GM18861 (cell line): ENCODE measurements at regions not wholly inside any gene's neighbourhood (a gene's known extent, or its start where the extent isn't known, plus 50 kb on each side); places are given as distances from the start of the nearest gene placed in this dataset.

Experiments used
- ATAC-seq: cut with Tn5 transposase; IDR thresholded peaks from one replicate; pipeline ENCODE4 v1.9.1; 2021; ENCODE audit not compliant: unreplicated experiment

DNA sequence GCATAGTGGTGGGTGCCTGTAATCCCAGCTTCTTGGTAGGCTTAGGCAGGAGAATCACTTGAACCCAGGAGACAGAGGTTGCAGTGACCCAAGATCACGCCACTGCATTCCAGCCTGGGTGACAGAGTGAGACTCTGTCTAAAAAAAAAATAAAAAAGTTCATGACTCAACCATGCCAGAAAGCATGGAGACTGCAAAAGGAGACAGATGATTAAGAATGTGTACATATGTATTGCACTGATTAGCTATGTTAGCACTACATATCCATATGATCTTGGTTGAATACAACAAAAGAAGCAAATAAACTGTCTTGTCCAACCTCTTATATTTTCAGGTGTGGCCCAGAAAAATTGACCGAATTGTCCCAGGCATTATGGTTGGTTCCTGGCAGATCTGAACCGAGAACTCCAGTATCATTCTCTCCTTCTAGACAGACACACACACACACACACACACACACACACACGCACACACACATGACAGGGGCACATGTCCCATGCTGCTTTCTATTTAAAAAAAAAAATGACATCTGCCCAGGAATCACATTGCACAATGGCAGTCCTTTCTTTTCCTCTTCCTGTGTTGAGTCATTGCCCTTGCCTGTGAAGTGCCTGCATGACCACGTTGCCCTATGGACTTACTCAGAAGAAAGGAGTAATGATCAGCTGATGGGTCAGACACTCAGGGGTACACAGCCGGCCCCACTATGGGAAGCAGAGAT is 65.6 kb downstream of the MYCN start:
- ATAC-seq: no peak

- ATAC-seq: no peak
Observed at GRCh38 chr2:16005389-16005788, 65.0 kb downstream of the MYCN start.

GRCh38 chr2:16003809-16004208 is 63.5 kb downstream of the MYCN start:
- ATAC-seq: no peak

- no peak for ATAC-seq
Observed at GRCh38 chr2:16003152-16003551, 62.8 kb downstream of the MYCN start.

- no peak for ATAC-seq
Observed at GRCh38 chr2:16002575-16002974, 62.2 kb downstream of the MYCN start.

DNA sequence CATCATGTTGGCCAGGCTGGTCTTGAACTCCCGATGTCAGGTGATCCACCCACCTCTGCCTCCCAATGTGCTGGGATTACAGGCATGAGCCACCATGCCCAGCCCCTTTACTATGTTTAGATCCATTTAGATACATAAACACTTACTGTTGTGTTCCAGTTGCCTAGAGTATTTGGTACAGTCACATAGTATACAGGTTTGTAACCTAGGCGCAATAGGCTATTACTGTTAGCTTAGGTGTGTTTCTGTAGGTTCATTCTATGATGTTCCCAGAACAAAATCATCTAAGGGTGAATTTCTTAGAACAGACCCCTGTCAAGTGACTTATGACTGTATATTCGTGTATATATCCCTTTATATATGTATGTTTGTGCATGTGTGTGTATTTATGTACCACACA is 61.8 kb downstream of the MYCN start:
- ATAC-seq: no peak

GRCh38 chr2:16000642-16001041 is 60.3 kb downstream of the MYCN start:
- ATAC-seq: no peak

DNA sequence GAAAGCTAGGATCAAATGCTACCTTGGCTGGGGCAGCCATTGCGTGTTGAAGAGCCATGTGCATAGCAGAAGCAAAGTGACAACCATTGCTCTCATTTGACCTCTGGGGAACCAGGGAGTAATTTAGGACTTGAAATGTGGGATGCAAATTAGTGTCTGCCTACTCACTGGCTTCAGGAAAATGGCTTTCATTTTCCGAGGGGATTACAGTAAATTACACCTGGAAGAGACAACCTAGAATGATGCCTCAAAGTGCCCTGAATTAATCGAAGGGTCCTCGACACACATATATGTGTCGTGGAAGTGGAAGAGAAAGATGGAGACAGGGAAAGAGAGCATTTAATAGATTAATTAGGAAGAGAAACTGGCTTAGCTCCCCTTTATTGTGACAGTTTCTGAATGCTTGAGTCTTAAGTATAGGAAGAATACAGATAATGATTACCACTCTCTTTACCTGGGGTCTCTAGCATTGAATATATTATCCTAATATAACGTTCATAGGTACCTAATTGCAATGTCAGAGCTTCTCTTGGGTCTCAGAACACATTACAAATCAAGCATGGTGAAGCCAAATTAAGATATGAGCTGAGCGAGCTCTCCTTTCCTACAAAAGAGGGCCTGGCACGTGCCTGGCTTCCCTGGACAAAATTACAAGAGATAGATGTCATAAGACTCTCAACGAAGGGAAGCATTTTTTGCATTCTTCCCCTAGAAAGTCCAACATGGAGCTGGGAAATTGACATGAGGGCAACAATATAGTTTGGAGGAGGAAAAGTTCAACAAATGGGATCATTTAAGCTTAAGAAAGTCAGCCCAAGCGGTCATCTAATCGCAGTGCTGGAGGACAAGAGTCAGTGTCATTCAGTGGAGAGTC is 59.5 kb downstream of the MYCN start:
- ATAC-seq: no peak

DNA sequence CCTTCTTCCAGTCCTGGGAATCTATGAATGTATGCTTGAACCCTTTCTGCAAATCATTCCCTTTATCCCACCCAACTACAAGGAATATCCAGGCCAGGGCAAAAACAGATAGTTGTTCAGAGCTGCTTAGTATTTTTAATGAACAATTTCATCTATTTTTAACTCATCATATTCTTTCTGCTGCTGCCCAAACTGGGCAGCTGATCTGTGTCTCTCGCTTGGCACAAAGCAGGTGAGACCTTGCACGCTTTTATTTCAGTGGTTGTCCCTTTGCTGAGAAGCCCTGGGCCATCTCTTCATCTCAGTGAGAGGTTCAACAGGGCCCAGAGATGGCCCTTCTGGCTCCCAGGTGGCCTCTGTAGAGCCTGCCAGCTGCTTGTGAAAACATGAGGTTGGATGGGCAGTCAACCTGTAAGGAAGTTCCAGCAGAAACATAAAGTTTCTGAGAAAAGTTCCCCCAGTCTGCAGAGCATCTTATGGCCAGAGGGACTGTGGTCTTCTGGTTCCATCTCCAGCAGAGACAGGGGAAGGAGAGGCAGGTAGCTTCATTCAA is 57.5 kb downstream of the MYCN start:
- no peak for ATAC-seq

GRCh38 chr2:15996536-15997423 is 56.4 kb downstream of the MYCN start:
- no peak for ATAC-seq
